ENCODE measurements at regions not wholly inside any gene's neighbourhood (a gene's known extent, or its start where the extent isn't known, plus 50 kb on each side); places are given as distances from the start of the nearest gene placed in this dataset.
A peak's percentile ranks its signal among the peaks of the same experiment; 100 is the strongest.

- DNase-seq (ENCODE audit: low read depth in 2 of 2): peak in 1 of 2 donors; percentile 45
- TF ChIP-seq CTCF (IDR thresholded peaks at IDR 0.05; ENCODE audit: low read depth, low read length): no peak
- H3K4me3 ChIP-seq (replicated peaks in 1 of 2; ENCODE audit: low read depth in 2 of 2, low read length in 2 of 2): no peak overlapping the region
Measured at GRCh38 chr15:38035701-38036100, 101.3 kb downstream of the TMCO5A start.

- no peak for DNase-seq (ENCODE audit: low read depth in 2 of 2)
- no peak overlapping the region for H3K4me3 ChIP-seq (replicated peaks in 1 of 2; ENCODE audit: low read depth in 2 of 2, low read length in 2 of 2)
- no peak for TF ChIP-seq CTCF (IDR thresholded peaks at IDR 0.05; ENCODE audit: low read depth, low read length)
Measured at GRCh38 chr15:38036790-38037338, 102.4 kb downstream of the TMCO5A start.

- H3K4me3 ChIP-seq (replicated peaks in 1 of 2; ENCODE audit: low read depth in 2 of 2, low read length in 2 of 2): no peak overlapping the region
- peak; percentile 53 to 89 for DNase-seq (ENCODE audit: low read depth in 2 of 2)
- TF ChIP-seq CTCF (IDR thresholded peaks at IDR 0.05; ENCODE audit: low read depth, low read length): no peak
Measured at GRCh38 chr15:38038659-38039442, 104.4 kb downstream of the TMCO5A start.

GRCh38 chr15:38040615-38041014 is 106.2 kb downstream of the TMCO5A start:
- no peak overlapping the region for H3K4me3 ChIP-seq (replicated peaks in 1 of 2; ENCODE audit: low read depth in 2 of 2, low read length in 2 of 2)
- no peak for TF ChIP-seq CTCF (IDR thresholded peaks at IDR 0.05; ENCODE audit: low read depth, low read length)
- DNase-seq (ENCODE audit: low read depth in 2 of 2): no peak

GRCh38 chr15:38041576-38041975 is 107.1 kb downstream of the TMCO5A start:
- no peak overlapping the region for H3K4me3 ChIP-seq (replicated peaks in 1 of 2; ENCODE audit: low read depth in 2 of 2, low read length in 2 of 2)
- no peak for TF ChIP-seq CTCF (IDR thresholded peaks at IDR 0.05; ENCODE audit: low read depth, low read length)
- DNase-seq (ENCODE audit: low read depth in 2 of 2): peak; percentile 65 to 72

GRCh38 chr15:38042211-38042610 is 107.8 kb downstream of the TMCO5A start:
- H3K4me3 ChIP-seq (replicated peaks in 1 of 2; ENCODE audit: low read depth in 2 of 2, low read length in 2 of 2): no peak overlapping the region
- TF ChIP-seq CTCF (IDR thresholded peaks at IDR 0.05; ENCODE audit: low read depth, low read length): no peak

More at GRCh38 chr15:38042211-38042610, 107.8 kb downstream of the TMCO5A start:
- DNase-seq (ENCODE audit: low read depth in 2 of 2): no peak

All from cardiac fibroblast (primary cell).